HFFc6 (cell line): ENCODE measurements at regions not wholly inside any gene's neighbourhood (a gene's known extent, or its start where the extent isn't known, plus 50 kb on each side); places are given as distances from the start of the nearest gene placed in this dataset.
A peak's percentile ranks its signal among the peaks of the same experiment; 100 is the strongest.
"Not testable (repeated sequence)": the region's sequence is repeated elsewhere in the genome, so short reads cannot be mapped to it uniquely, and the experiment has no call there.

Source experiments
- DNase-seq: peaks from one replicate; pipeline ENCODE4 v3.0.0-alpha.2; 2018
- H3K27ac Mint-ChIP-seq: 2 replicates; pipeline ENCODE4 v1.8.0; 2020; ENCODE audit warnings: mild to moderate bottlenecking, mixed read lengths
- H3K27me3 Mint-ChIP-seq: 2 replicates; pipeline ENCODE4 v1.8.0; 2021; ENCODE audit warnings: mild to moderate bottlenecking, moderate library complexity, mixed read lengths; ENCODE audit not compliant: insufficient read depth
- H3K36me3 Mint-ChIP-seq: 2 replicates; pipeline ENCODE4 v1.8.0; 2021; ENCODE audit warnings: low read depth, mixed read lengths
- H3K4me1 Mint-ChIP-seq: 2 replicates; pipeline ENCODE4 v1.8.0; 2020; ENCODE audit warnings: low read depth, mixed read lengths
- H3K4me3 Mint-ChIP-seq: 2 replicates; pipeline ENCODE4 v1.8.0; 2020; ENCODE audit warnings: mild to moderate bottlenecking, moderate library complexity, mixed read lengths
- H3K9me3 Mint-ChIP-seq: 2 replicates; pipeline ENCODE4 v1.8.0; 2020; ENCODE audit warnings: mild to moderate bottlenecking, mixed read lengths
- CTCF ChIP-seq: fragments of 200-600 bp; sonication (generic); IDR thresholded peaks from 2 replicates; pipeline ENCODE4 v1.5.0; 2021; ENCODE audit warnings: antibody characterized with exemption, mild to moderate bottlenecking

- H3K9me3 Mint-ChIP-seq, H3K27ac Mint-ChIP-seq, H3K4me1 Mint-ChIP-seq, DNase-seq, H3K36me3 Mint-ChIP-seq, H3K4me3 Mint-ChIP-seq, H3K27me3 Mint-ChIP-seq: not testable (repeated sequence)
These were observed 180.5 kb downstream of the SPDYE17 start for GRCh38 chr7:76851617-76852016.

GRCh38 chr7:76849887-76850563 is 182.1 kb downstream of the SPDYE17 start:
- not testable (repeated sequence) for H3K4me3 Mint-ChIP-seq, H3K9me3 Mint-ChIP-seq

GRCh38 chr7:76839879-76840278 is 192.3 kb downstream of the SPDYE17 start:
- H3K27me3 Mint-ChIP-seq: peaks cover 13% of the 10 kb centered on the region
- not testable (repeated sequence) for H3K27ac Mint-ChIP-seq, H3K36me3 Mint-ChIP-seq, H3K4me1 Mint-ChIP-seq, DNase-seq, H3K4me3 Mint-ChIP-seq, H3K9me3 Mint-ChIP-seq

More at GRCh38 chr7:76849887-76850563, 182.1 kb downstream of the SPDYE17 start:
- H3K4me1 Mint-ChIP-seq, H3K27me3 Mint-ChIP-seq, H3K36me3 Mint-ChIP-seq, H3K27ac Mint-ChIP-seq, DNase-seq: not testable (repeated sequence)

GRCh38 chr7:76839214-76839613 is 192.9 kb downstream of the SPDYE17 start:
- peaks cover 13% of the 10 kb centered on the region for H3K27me3 Mint-ChIP-seq
- not testable (repeated sequence) for H3K9me3 Mint-ChIP-seq

GRCh38 chr7:76838357-76838756 is 193.8 kb downstream of the SPDYE17 start:
- not testable (repeated sequence) for H3K9me3 Mint-ChIP-seq, H3K27ac Mint-ChIP-seq, H3K4me1 Mint-ChIP-seq, H3K36me3 Mint-ChIP-seq, DNase-seq, H3K4me3 Mint-ChIP-seq
- H3K27me3 Mint-ChIP-seq: peaks cover 13% of the 10 kb centered on the region

More at GRCh38 chr7:76839214-76839613, 192.9 kb downstream of the SPDYE17 start:
- DNase-seq, H3K4me3 Mint-ChIP-seq, H3K36me3 Mint-ChIP-seq, H3K4me1 Mint-ChIP-seq, H3K27ac Mint-ChIP-seq: not testable (repeated sequence)

- not testable (repeated sequence) for H3K4me3 Mint-ChIP-seq, H3K27me3 Mint-ChIP-seq, H3K36me3 Mint-ChIP-seq, H3K27ac Mint-ChIP-seq, H3K4me1 Mint-ChIP-seq, H3K9me3 Mint-ChIP-seq, DNase-seq
These were observed 202.2 kb upstream of the POMZP3 start for GRCh38 chr7:76829233-76829632.

- DNase-seq: not testable (repeated sequence)
These were observed 199.1 kb upstream of the POMZP3 start for GRCh38 chr7:76826181-76826580.

GRCh38 chr7:76809856-76810255 is 182.8 kb upstream of the POMZP3 start:
- not testable (repeated sequence) for H3K27ac Mint-ChIP-seq, H3K4me1 Mint-ChIP-seq, H3K27me3 Mint-ChIP-seq

More at GRCh38 chr7:76826181-76826580, 199.1 kb upstream of the POMZP3 start:
- not testable (repeated sequence) for H3K9me3 Mint-ChIP-seq, H3K27ac Mint-ChIP-seq, H3K4me1 Mint-ChIP-seq, H3K4me3 Mint-ChIP-seq, H3K27me3 Mint-ChIP-seq, H3K36me3 Mint-ChIP-seq

GRCh38 chr7:76807588-76808100 is 180.6 kb upstream of the POMZP3 start:
- H3K27ac Mint-ChIP-seq, H3K27me3 Mint-ChIP-seq, H3K9me3 Mint-ChIP-seq, H3K4me1 Mint-ChIP-seq, H3K36me3 Mint-ChIP-seq, DNase-seq, H3K4me3 Mint-ChIP-seq: not testable (repeated sequence)

More at GRCh38 chr7:76809856-76810255, 182.8 kb upstream of the POMZP3 start:
- not testable (repeated sequence) for DNase-seq, H3K36me3 Mint-ChIP-seq, H3K4me3 Mint-ChIP-seq, H3K9me3 Mint-ChIP-seq

GRCh38 chr7:76806460-76806859 is 179.4 kb upstream of the POMZP3 start:
- H3K4me3 Mint-ChIP-seq, H3K9me3 Mint-ChIP-seq, H3K36me3 Mint-ChIP-seq, H3K27me3 Mint-ChIP-seq, DNase-seq, H3K4me1 Mint-ChIP-seq, H3K27ac Mint-ChIP-seq: not testable (repeated sequence)

GRCh38 chr7:76806010-76806409 is 178.9 kb upstream of the POMZP3 start:
- not testable (repeated sequence) for H3K36me3 Mint-ChIP-seq, H3K9me3 Mint-ChIP-seq, H3K27me3 Mint-ChIP-seq, H3K27ac Mint-ChIP-seq, H3K4me1 Mint-ChIP-seq
- peak; percentile 12 for DNase-seq
- H3K4me3 Mint-ChIP-seq: peak overlapping the region; percentile 76
- peak; percentile 29; the same call in 1 of the 2 replicates for TF ChIP-seq CTCF

- H3K36me3 Mint-ChIP-seq, H3K4me1 Mint-ChIP-seq, DNase-seq, H3K27ac Mint-ChIP-seq, H3K9me3 Mint-ChIP-seq, H3K27me3 Mint-ChIP-seq: not testable (repeated sequence)
- peak overlapping the region; percentile 76 for H3K4me3 Mint-ChIP-seq
These were observed 178.2 kb upstream of the POMZP3 start for GRCh38 chr7:76805262-76805661.

- H3K4me3 Mint-ChIP-seq, H3K9me3 Mint-ChIP-seq, H3K4me1 Mint-ChIP-seq, DNase-seq, H3K27ac Mint-ChIP-seq, H3K36me3 Mint-ChIP-seq: not testable (repeated sequence)
- peaks cover 12% of the 10 kb centered on the region for H3K27me3 Mint-ChIP-seq
These were observed 170.6 kb upstream of the POMZP3 start for GRCh38 chr7:76797639-76798038.
